ENCODE measurements at regions not wholly inside any gene's neighbourhood (a gene's known extent, or its start where the extent isn't known, plus 50 kb on each side); places are given as distances from the start of the nearest gene placed in this dataset.
"Not testable (repeated sequence)": the region's sequence is repeated elsewhere in the genome, so short reads cannot be mapped to it uniquely, and the experiment has no call there.

GRCh38 chr6:159521962-159522361 is 171.1 kb downstream of the SOD2 start:
- H3K4me1 Mint-ChIP-seq, result no peaks in the 10 kb centered on the region
- H3K9me3 Mint-ChIP-seq, result peaks cover 16% of the 10 kb centered on the region
- peaks cover 16% of the 10 kb centered on the region for H3K27me3 Mint-ChIP-seq (ENCODE audit: low read depth)
- no peak overlapping the region for H3K4me3 Mint-ChIP-seq
- H3K36me3 Mint-ChIP-seq (ENCODE audit: low read depth), result no peaks in the 10 kb centered on the region
- H3K27ac Mint-ChIP-seq, result no peak overlapping the region
- TF ChIP-seq CTCF (IDR thresholded peaks at IDR 0.05; ENCODE audit: unreplicated experiment in 3 of 3), result no peak

- TF ChIP-seq CTCF (IDR thresholded peaks at IDR 0.05; ENCODE audit: unreplicated experiment in 3 of 3), result no peak
- Mint-ChIP-seq H3K9me3 (peaks cover 30% of the 10 kb centered on the region), H3K27me3 (ENCODE audit: low read depth) (peaks cover 14% of the 10 kb centered on the region), H3K36me3 (ENCODE audit: low read depth) (no peaks in the 10 kb centered on the region), H3K4me1 (no peaks in the 10 kb centered on the region), H3K4me3 (no peak overlapping the region), H3K27ac (no peak overlapping the region)
These were observed 173.0 kb downstream of the SOD2 start for GRCh38 chr6:159520002-159520401.

- peaks cover 30% of the 10 kb centered on the region for H3K9me3 Mint-ChIP-seq
- H3K36me3 Mint-ChIP-seq (ENCODE audit: low read depth); H3K27me3 Mint-ChIP-seq (ENCODE audit: low read depth); H3K4me1 Mint-ChIP-seq; H3K4me3 Mint-ChIP-seq; H3K27ac Mint-ChIP-seq: not testable (repeated sequence)
These were observed 177.2 kb downstream of the SOD2 start for GRCh38 chr6:159515811-159516210.

- Mint-ChIP-seq H3K27me3 (ENCODE audit: low read depth) (no peaks in the 10 kb centered on the region), H3K4me1 (no peaks in the 10 kb centered on the region), H3K4me3 (no peak overlapping the region), H3K36me3 (ENCODE audit: low read depth) (no peaks in the 10 kb centered on the region), H3K27ac (no peak overlapping the region), H3K9me3 (peaks cover 27% of the 10 kb centered on the region)
- TF ChIP-seq CTCF (IDR thresholded peaks at IDR 0.05; ENCODE audit: unreplicated experiment in 3 of 3), result no peak
These were observed 179.1 kb downstream of the SOD2 start for GRCh38 chr6:159513914-159514313.

GRCh38 chr6:159513074-159513720 is 179.8 kb downstream of the SOD2 start:
- TF ChIP-seq CTCF (IDR thresholded peaks at IDR 0.05; ENCODE audit: unreplicated experiment in 3 of 3), result no peak
- Mint-ChIP-seq H3K4me3 (no peak overlapping the region), H3K27me3 (ENCODE audit: low read depth) (no peaks in the 10 kb centered on the region), H3K4me1 (no peaks in the 10 kb centered on the region), H3K9me3 (peaks cover 26% of the 10 kb centered on the region), H3K27ac (no peak overlapping the region), H3K36me3 (ENCODE audit: low read depth) (no peaks in the 10 kb centered on the region)

GRCh38 chr6:159512571-159512970 is 180.5 kb downstream of the SOD2 start:
- no peaks in the 10 kb centered on the region for H3K36me3 Mint-ChIP-seq (ENCODE audit: low read depth)
- H3K27me3 Mint-ChIP-seq (ENCODE audit: low read depth), result no peaks in the 10 kb centered on the region
- H3K9me3 Mint-ChIP-seq, result peaks cover 20% of the 10 kb centered on the region
- H3K4me3 Mint-ChIP-seq, result no peak overlapping the region
- no peaks in the 10 kb centered on the region for H3K4me1 Mint-ChIP-seq
- no peak for TF ChIP-seq CTCF (IDR thresholded peaks at IDR 0.05; ENCODE audit: unreplicated experiment in 3 of 3)
- no peak overlapping the region for H3K27ac Mint-ChIP-seq
